ENCODE measurements at regions not wholly inside any gene's neighbourhood (a gene's known extent, or its start where the extent isn't known, plus 50 kb on each side); places are given as distances from the start of the nearest gene placed in this dataset.
"Not testable (repeated sequence)": the region's sequence is repeated elsewhere in the genome, so short reads cannot be mapped to it uniquely, and the experiment has no call there.

DNA sequence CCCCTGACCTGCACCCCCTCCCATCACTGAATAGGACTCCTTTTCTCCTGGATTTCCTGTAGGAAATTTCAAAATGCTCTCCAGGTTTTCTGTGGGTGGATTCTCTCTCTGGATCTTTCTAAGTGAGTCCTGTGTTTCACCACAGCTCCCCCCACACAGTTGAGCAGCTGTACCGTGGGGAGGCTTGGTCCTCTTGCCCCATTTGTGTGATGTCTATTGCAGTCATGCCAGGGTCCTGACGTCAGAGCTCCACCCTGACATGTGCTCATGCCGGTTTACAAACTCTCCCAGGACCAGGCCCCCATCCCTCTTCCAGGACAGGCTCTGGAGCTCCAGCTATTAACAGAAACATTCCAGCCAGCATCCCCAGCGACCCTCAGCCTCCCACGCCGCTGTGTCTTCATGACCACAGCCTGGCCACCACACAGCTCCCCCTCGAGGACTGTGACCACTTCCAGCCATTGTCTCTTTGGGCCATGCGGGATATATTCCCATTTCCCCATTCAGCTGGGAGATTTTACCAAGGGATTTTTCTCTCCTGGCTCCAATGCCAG, 185.3 kb downstream of the LMLN start:
- TF ChIP-seq MYC (IDR thresholded peaks at IDR 0.05; ENCODE audit: low read depth, low read length); EZH2 (IDR thresholded peaks at IDR 0.05; ENCODE audit: borderline replicate concordance, low read depth, low read length, severe bottlenecking); MAX (IDR thresholded peaks at IDR 0.05; ENCODE audit: insufficient read depth, insufficient read length); POLR2A (IDR thresholded peaks at IDR 0.05; ENCODE audit: low read depth, low read length); JUN (IDR thresholded peaks at IDR 0.05; ENCODE audit: borderline replicate concordance, insufficient read depth, insufficient read length, low read depth); POLR2AphosphoS5 (IDR thresholded peaks at IDR 0.05; ENCODE audit: insufficient read depth, low read depth, low read length); GATA2 (IDR thresholded peaks at IDR 0.05; ENCODE audit: insufficient read depth, insufficient read length, low read depth, low read length): not testable (repeated sequence)
- TF ChIP-seq, protein P1, sequence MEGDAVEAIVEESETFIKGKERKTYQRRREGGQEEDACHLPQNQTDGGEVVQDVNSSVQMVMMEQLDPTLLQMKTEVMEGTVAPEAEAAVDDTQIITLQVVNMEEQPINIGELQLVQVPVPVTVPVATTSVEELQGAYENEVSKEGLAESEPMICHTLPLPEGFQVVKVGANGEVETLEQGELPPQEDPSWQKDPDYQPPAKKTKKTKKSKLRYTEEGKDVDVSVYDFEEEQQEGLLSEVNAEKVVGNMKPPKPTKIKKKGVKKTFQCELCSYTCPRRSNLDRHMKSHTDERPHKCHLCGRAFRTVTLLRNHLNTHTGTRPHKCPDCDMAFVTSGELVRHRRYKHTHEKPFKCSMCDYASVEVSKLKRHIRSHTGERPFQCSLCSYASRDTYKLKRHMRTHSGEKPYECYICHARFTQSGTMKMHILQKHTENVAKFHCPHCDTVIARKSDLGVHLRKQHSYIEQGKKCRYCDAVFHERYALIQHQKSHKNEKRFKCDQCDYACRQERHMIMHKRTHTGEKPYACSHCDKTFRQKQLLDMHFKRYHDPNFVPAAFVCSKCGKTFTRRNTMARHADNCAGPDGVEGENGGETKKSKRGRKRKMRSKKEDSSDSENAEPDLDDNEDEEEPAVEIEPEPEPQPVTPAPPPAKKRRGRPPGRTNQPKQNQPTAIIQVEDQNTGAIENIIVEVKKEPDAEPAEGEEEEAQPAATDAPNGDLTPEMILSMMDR (IDR thresholded peaks at IDR 0.05; ENCODE audit: extremely low read depth in 1 of 2, insufficient read depth in 1 of 2, low read depth in 1 of 2, low read length in 2 of 2) = not testable (repeated sequence)

All from endothelial cell of umbilical vein (primary cell).